Pons (tissue), 1 donor: ENCODE measurements at regions not wholly inside any gene's neighbourhood (a gene's known extent, or its start where the extent isn't known, plus 50 kb on each side); places are given as distances from the start of the nearest gene placed in this dataset.
A peak's percentile ranks its signal among the peaks of the same experiment; 100 is the strongest.

Experiments
- DNase-seq: peaks from one replicate; pipeline ENCODE4 v3.0.0-alpha.2; 2016; ENCODE audit warnings: low spot score

DNA sequence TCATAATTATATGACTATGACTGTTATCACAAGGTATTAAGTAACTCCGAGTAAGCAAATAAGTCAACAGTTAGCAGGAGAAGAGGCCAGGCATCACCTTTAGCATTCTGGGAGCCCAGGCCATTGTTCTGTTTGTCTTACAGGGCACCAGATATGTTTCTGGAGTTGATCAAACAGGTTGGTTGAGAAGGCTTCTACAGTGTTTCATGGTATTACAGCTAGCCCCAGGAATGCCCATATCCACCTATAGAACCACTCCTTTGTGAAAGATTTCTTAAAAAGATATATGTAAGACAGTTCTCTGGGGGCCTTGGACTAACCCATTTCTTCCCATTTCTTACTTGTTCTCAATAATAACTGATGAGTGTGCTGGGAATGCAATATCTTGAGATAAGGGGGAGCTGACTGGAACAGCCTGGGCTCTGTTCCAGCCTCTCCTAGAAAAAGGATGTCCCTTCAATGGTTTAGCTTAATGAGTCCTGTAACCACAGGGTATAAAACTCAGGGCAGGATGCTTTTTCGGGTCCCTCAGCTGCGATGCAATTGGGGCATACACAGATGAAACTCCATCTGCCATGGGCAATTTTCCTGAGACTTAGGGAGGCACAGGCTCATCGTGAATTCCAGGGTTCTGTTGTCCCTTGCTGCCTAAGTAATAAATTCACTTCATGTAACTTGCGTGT lies 286.4 kb downstream of the BAMBI start:
- DNase-seq = no peak

GRCh38 chr10:28965937-28966336 lies 288.6 kb downstream of the BAMBI start:
- no peak for DNase-seq

DNA sequence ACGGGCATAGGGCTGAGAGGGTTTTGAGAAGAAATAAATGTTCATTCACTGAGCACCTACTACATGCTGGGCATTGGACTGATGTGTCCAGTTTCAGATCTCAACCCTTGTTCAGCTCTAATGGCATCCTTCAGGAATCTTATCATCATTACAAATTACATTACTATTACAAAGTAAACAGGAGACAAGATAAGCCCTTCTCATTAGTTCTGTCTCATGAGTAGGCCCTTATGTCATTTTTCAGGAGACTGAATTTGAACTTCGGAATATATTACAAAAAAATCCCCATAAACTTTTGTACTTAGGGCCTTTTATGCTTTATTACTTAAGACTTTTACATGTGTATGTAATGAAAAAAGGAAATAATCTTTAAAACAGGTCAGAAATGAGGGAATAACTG lies 289.7 kb downstream of the BAMBI start:
- no peak for DNase-seq

DNA sequence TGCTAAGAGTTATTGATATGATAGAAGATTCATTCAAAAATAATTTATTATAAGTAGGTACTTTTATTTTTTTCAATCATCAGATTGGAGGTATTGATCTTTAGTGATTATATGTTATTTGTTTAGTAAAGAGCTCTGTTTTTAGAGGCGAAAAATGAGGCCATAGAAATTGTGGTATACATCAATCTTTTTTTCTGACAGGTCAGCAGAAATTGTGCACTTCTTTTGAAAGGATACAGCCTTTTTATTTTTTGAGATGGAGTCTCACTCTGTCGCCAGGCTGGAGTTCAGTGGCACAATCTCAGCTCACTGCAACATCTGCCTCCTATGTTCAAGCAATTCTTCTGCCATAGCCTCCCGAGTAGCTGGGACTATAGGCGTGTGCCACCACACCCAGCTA lies 292.1 kb downstream of the BAMBI start:
- no peak for DNase-seq

DNA sequence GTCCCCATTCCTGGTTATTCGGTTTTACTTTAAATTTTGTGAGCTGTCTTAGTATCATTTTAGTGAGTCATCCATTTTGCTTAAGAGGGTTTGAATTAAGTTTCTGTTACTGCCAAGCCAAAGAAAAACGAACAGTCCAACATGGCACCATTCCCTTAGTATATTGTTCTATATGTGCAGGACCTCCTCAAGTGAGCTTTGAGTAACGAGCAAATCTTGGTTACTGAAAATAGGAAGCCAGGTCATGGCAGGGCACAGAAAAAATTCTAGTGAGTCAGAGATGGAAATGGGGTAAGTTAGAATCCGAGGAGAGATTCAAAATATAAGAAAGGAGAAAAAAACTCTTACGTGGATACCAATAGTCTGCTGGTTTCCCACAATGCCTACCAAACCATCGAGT lies 292.9 kb downstream of the BAMBI start:
- no peak for DNase-seq

- DNase-seq = no peak
Observed at GRCh38 chr10:28971255-28971654, 293.9 kb downstream of the BAMBI start.

- DNase-seq = no peak
Observed at GRCh38 chr10:28971764-28972163, 294.4 kb downstream of the BAMBI start.

DNA sequence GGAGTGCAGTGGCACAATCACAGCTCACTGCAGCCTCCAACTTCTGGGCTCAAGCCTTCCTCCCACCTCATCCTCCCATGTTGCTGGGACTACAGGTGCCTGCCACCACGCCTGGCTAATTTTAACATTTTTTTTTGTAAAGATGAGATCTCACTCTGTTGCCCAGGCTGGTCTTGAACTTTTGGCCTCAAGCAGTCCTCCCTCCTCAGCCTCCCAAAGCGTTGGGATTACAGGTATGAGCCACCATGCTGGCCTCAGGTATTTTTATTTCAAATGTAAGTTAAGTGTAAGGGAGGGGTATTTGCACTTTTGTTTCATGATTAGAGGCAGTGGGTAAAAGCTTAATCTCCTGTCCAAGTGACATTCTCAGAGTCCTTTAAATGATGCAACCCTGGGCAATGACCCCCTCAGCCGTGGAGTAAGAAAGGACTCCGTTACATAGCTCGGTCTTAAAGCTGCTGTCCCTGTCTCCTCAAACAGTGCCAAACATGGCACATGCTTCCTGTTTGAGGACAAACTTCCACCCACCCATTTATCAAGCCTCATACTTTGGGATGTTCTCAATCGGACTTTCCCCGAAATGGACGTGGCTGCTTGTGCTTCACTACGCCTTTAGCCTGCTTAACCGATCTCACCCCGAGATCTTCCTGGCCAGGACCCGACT lies 296.1 kb downstream of the BAMBI start:
- DNase-seq = no peak

GRCh38 chr10:28975891-28976531 lies 298.7 kb downstream of the BAMBI start:
- peak; percentile 84 for DNase-seq

DNA sequence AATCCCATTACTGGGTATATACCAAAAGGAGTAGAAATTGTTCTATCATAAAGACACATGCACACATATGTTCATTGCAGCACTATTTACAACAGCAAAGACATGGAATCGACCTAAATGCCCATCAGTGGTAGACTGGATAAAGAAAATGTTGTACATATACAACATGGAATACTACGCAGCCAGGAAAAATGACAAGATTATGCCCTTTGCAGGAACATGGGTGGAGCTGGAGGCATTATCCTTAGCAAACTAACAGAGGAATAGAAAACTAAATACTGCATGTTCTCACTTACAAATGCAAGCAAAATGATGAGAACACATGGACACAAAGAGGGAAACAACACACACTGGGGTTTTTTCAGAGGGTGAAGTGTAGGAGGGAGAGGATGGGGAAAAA lies 300.2 kb downstream of the BAMBI start:
- DNase-seq = no peak

DNA sequence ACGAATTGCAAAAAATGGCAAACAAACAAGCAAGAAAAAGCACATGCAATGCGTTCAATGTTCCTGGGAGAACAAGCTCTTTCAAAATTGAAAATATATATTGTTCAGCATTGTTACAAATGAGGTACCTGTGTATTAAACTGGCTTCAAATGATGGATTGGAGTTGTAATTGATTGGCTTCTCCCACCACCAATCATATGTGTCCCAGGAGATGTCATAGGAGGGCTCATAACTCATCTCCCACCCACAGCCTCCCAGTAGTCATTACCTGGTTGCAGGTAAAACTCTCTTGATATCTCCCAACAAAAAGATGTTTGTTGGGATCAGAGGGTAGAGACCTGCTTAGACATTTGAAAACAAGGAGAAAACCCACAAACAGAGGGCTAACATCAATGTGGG lies 302.9 kb downstream of the BAMBI start:
- no peak for DNase-seq

- no peak for DNase-seq
Observed at GRCh38 chr10:28981007-28981406, 303.7 kb downstream of the BAMBI start.

DNA sequence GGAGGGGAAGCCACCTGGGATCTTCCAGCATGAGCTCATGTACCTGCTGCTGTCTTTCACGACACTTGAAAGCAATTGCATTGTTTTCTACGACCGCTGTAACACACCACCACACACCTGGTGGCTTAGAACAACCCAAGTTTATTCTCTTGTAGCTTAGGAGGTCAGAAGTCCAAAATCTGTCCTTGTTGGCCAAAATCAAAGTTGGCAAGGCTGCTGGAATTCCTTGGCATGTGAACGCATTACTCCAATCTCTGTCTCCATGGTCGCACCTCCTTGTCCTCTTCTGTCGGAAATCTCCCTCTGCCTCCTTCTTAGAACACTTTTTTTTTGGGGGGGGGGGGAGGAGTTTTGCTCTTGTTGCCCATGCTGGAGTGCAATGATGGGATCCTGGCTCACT lies 305.7 kb downstream of the BAMBI start:
- no peak for DNase-seq

DNA sequence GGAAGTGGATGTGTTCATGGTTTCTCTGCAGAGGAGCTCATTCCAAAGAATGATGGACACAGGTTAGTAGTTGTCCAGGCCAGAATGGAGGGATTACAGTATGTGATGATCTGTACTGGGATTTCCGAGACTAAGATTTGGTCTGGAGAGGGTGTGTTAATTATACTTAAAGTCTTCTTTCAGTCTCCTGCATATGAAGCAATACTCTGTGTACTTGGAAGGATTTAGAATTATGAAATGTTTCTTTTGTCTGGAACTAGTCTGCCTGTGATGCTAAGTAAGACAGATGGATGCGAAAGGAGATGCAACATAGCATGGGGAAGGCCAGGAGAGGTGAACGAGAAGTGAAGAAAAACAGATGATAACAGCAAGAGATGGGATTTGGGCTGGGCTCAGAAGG lies 305.1 kb upstream of the LYZL1 start:
- no peak for DNase-seq

- peak; percentile 28 for DNase-seq
Observed at GRCh38 chr10:28984431-28984830, 304.4 kb upstream of the LYZL1 start.

GRCh38 chr10:28985137-28985885 lies 303.6 kb upstream of the LYZL1 start:
- DNase-seq = no peak

GRCh38 chr10:28986117-28986792 lies 302.6 kb upstream of the LYZL1 start:
- no peak for DNase-seq

DNA sequence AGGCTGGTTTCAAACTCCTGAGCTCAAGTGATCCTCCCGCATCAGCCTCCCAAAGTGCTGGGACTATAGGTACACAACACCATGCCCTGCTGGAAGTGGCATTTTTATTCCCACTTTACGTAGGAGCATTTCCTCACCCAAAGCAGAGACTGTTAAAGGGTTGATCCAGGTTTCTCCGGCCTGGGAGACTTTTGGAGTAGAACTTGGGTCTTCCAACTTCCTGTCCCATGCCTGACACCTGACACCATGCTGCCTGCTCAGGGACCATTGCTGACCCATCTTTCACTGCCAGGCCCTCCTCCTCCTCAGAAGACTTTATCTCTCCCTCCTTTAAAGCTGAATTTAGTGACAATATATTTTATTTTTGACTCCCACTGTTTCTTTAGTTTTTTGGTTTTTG lies 302.0 kb upstream of the LYZL1 start:
- DNase-seq = no peak

- DNase-seq = no peak
Observed at GRCh38 chr10:28987555-28988320, 301.1 kb upstream of the LYZL1 start.

DNA sequence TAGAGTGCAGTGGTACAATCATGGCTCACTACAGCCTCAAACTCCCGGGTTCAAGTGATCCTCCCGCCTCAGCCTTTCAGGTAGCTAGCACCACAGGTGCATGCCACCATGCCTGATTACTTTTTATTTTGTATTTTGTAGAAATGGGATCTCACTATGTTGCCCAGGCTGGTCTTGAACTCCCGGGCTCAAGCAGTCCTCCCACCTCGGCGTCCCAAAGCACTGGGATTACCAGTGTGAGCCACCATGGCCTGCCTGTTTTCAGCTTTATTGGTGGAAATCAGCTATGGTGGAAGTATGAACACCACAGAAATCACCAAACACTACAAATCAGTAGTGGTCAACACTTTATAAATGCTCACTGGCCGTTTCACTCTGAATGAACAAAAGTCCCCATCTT lies 299.9 kb upstream of the LYZL1 start:
- DNase-seq = no peak
